ENCODE measurements at regions not wholly inside any gene's neighbourhood (a gene's known extent, or its start where the extent isn't known, plus 50 kb on each side); places are given as distances from the start of the nearest gene placed in this dataset.

DNA sequence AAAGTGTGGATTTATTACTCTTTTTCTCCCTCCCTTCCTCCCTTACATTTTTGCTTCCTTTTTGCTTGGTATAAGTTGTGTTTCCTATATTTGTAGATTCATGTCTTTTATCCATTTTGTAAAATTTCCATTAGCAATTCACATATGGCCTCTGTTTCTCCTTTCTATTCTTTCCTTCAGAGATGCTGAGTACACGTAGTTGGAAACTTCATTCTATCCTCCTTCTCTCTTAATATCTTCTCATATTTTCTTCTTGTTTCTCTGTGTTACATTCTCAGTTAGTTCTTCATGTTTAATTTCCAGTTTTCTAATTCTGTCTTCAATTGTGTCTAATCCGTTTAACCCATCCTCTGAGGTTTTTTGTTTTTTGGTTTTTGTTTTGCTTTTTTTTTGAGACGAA, 188.9 kb downstream of the ZIC5 start (continued):
- TF ChIP-seq, protein P1, sequence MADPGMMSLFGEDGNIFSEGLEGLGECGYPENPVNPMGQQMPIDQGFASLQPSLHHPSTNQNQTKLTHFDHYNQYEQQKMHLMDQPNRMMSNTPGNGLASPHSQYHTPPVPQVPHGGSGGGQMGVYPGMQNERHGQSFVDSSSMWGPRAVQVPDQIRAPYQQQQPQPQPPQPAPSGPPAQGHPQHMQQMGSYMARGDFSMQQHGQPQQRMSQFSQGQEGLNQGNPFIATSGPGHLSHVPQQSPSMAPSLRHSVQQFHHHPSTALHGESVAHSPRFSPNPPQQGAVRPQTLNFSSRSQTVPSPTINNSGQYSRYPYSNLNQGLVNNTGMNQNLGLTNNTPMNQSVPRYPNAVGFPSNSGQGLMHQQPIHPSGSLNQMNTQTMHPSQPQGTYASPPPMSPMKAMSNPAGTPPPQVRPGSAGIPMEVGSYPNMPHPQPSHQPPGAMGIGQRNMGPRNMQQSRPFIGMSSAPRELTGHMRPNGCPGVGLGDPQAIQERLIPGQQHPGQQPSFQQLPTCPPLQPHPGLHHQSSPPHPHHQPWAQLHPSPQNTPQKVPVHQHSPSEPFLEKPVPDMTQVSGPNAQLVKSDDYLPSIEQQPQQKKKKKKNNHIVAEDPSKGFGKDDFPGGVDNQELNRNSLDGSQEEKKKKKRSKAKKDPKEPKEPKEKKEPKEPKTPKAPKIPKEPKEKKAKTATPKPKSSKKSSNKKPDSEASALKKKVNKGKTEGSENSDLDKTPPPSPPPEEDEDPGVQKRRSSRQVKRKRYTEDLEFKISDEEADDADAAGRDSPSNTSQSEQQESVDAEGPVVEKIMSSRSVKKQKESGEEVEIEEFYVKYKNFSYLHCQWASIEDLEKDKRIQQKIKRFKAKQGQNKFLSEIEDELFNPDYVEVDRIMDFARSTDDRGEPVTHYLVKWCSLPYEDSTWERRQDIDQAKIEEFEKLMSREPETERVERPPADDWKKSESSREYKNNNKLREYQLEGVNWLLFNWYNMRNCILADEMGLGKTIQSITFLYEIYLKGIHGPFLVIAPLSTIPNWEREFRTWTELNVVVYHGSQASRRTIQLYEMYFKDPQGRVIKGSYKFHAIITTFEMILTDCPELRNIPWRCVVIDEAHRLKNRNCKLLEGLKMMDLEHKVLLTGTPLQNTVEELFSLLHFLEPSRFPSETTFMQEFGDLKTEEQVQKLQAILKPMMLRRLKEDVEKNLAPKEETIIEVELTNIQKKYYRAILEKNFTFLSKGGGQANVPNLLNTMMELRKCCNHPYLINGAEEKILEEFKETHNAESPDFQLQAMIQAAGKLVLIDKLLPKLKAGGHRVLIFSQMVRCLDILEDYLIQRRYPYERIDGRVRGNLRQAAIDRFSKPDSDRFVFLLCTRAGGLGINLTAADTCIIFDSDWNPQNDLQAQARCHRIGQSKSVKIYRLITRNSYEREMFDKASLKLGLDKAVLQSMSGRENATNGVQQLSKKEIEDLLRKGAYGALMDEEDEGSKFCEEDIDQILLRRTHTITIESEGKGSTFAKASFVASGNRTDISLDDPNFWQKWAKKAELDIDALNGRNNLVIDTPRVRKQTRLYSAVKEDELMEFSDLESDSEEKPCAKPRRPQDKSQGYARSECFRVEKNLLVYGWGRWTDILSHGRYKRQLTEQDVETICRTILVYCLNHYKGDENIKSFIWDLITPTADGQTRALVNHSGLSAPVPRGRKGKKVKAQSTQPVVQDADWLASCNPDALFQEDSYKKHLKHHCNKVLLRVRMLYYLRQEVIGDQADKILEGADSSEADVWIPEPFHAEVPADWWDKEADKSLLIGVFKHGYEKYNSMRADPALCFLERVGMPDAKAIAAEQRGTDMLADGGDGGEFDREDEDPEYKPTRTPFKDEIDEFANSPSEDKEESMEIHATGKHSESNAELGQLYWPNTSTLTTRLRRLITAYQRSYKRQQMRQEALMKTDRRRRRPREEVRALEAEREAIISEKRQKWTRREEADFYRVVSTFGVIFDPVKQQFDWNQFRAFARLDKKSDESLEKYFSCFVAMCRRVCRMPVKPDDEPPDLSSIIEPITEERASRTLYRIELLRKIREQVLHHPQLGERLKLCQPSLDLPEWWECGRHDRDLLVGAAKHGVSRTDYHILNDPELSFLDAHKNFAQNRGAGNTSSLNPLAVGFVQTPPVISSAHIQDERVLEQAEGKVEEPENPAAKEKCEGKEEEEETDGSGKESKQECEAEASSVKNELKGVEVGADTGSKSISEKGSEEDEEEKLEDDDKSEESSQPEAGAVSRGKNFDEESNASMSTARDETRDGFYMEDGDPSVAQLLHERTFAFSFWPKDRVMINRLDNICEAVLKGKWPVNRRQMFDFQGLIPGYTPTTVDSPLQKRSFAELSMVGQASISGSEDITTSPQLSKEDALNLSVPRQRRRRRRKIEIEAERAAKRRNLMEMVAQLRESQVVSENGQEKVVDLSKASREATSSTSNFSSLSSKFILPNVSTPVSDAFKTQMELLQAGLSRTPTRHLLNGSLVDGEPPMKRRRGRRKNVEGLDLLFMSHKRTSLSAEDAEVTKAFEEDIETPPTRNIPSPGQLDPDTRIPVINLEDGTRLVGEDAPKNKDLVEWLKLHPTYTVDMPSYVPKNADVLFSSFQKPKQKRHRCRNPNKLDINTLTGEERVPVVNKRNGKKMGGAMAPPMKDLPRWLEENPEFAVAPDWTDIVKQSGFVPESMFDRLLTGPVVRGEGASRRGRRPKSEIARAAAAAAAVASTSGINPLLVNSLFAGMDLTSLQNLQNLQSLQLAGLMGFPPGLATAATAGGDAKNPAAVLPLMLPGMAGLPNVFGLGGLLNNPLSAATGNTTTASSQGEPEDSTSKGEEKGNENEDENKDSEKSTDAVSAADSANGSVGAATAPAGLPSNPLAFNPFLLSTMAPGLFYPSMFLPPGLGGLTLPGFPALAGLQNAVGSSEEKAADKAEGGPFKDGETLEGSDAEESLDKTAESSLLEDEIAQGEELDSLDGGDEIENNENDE (IDR thresholded peaks at IDR 0.05; ENCODE audit: insufficient replicate concordance, low read length), result no peak
- TF ChIP-seq EZH2 (IDR thresholded peaks at IDR 0.05; ENCODE audit: low read depth, low read length, severe bottlenecking) (no peak), SUZ12 (IDR thresholded peaks at IDR 0.05; ENCODE audit: low read length) (no peak), CHD2 (IDR thresholded peaks at IDR 0.05; ENCODE audit: low read length) (no peak)

All from H1 (cell line).